Left kidney (tissue), 1 donor: ENCODE measurements at regions not wholly inside any gene's neighbourhood (a gene's known extent, or its start where the extent isn't known, plus 50 kb on each side); places are given as distances from the start of the nearest gene placed in this dataset.
A peak's percentile ranks its signal among the peaks of the same experiment; 100 is the strongest.
"Not testable (repeated sequence)": the region's sequence is repeated elsewhere in the genome, so short reads cannot be mapped to it uniquely, and the experiment has no call there.

Source experiments
- DNase-seq: peaks from one replicate; pipeline ENCODE4 v3.0.0-alpha.2; 2013

DNA sequence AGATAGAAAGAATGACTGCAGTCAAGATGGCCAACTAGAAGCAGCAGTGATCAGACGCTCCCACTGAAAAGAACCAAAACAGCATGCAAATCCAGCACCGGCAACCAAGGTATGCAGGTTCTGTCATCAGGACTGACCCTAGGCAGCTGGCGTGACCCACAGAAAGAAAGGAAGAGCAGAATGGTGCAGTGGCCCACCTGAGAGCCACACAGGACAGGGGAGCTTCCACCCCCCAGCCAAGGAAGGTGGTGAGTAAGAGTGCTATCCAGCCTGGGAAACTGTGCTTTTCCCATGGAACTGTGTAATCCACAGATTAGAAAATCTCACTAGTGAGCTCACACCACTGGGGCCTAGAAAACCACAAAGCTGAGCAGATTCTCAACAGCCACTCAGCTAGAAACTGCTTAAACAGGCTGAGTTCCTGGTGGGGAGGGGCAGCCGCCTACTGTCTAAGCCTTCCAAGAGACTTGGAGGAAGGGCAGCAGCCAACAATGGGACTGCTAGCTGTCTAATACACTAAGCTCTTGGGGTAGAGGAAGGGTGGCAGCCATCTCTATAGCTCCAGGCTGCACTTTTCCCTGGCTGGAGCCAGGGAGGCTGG lies 127.9 kb downstream of the EVA1A start:
- DNase-seq: no peak

DNA sequence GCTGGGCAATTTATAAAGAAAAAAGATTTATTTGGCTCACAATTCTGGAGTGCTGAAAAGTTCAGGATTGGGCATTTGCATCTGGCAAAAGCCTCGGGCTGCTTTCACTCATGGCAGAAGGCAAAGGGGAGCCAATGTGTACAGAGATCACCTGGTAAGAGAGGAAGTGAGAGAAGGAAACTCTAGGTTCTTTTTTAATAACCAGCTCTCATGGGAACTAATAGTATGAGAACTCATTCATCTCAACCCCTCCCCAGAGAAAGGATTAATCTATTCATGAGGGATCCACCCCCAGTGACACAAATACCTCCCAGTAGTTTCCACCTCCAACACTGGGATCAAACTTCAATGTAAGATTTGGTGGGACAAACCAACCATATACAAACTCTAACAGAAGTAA lies 129.0 kb downstream of the EVA1A start:
- no peak for DNase-seq

DNA sequence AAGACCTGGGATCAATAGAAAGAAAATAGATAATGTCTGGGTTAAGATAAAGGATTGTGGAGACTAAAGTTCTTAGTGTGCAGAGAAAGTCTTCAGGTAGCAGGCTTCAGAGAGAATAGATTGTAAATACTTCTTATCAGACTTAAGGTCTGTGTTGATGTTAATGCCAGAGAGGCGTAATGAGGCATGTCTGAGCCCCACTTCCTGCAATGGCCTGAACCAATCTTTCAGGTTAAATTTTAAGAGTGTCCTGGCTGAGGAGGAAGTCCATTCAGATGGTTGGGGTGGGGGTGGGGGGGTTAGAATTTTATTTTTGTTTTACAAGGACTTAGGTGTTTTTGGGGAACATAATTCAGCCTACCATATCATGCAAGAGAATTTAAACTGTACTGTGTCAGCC lies 129.5 kb downstream of the EVA1A start:
- no peak for DNase-seq

DNA sequence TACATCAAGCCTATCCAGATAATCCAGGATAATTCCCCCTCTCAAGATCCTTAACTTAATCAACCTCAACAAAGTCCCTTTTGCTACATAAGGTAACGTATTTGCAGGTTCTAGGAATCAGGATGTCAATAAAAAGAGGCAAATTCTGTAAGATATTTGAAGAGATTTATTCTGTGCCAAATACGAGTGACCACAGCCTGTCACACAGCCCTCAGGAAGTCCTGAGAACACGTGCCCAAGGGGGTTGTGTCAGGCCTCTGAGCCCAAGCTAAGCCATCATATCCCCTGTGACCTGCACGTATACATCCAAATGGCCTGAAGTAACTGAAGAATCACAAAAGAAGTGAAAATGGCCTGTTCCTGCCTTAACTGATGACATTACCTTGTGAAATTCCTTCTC lies 130.3 kb downstream of the EVA1A start:
- not testable (repeated sequence) for DNase-seq

DNA sequence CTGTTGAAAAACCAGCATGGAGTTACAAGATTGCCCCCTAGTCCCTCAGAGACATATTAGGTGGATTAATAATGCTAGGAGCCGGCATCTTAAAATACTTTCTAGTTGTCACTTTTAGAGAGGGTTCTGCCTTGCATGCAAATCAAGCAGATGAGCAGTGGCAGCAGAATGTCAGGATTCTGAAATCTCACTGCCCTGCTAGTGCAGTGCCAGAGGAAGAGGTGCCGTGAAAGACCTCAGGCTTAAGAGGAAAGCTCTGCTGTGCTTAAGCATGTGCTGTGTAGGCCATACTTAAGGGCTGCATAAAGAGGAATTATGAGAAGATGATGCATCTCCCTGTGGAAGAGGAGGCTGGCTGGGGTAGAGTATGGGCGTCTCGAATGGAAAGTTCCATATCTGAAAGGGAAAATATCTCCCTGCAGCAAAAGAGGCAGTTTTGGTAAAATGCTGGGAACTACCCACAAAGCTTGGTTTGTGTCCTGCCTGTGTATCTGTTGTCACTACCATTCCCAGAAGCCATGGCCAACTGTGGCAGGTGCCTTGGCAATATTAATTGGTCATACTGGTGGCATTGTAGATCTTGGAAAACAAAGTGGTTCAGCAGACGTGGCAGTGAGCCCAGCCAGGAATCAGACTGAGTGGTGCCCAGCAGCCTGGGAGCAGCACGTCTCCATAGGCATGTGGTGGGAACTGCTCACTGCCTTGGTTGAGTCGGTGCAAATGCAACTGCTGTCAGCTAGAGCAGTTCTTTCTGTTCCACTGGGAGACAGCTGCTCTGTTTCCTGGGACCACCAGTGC lies 131.9 kb downstream of the EVA1A start:
- no peak for DNase-seq

DNA sequence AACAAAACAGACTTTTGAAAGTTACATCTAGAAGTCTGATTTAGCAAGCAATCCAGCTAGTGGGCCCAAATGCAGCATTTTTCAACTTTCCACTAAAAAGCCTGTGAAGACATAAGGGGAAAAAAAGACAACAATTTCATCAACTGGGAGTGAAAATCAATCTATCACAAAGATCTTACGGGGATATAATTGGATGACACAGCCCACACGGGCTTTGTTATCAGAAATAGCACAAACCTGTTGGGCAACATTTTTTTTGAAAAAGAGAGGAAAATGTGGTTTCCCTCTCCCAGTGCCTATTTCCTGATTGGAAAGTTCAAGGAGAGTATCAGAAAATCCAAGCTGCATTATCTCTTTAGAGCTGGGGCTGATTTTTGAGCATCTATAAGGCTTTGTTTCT lies 132.7 kb downstream of the EVA1A start:
- DNase-seq: no peak

DNA sequence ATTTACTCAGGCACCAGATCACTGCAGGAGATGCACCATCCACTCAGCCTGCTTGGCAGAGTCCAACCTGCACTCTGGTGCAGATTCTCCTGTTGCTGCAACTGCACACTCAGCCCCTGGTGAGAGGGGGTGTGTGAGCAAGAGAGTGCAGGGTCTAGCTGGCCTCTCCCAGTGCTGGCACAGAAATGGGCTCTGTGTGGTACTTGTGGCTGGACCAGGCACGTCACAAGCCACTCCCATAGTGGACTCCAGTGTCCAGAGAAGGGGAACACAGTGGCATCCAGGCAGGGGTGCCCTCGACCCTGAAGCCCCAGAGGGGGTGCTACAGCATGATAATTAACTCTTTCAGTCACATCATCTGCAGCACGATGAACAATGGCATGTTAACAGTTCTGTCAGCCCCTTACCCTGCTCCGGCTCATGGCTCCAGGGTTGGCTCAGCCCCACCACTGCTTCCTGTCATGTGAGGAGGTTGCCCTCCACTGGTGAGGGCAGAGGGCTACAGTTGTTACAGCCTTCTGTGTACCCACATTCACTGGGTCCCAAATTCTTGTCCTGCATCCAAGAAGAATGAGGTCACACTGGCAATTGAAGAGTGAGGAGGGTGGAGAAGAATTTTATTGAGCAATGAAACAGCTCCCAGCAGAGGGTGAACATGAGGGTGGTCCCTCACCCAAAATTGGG lies 135.7 kb downstream of the EVA1A start:
- DNase-seq: no peak

DNA sequence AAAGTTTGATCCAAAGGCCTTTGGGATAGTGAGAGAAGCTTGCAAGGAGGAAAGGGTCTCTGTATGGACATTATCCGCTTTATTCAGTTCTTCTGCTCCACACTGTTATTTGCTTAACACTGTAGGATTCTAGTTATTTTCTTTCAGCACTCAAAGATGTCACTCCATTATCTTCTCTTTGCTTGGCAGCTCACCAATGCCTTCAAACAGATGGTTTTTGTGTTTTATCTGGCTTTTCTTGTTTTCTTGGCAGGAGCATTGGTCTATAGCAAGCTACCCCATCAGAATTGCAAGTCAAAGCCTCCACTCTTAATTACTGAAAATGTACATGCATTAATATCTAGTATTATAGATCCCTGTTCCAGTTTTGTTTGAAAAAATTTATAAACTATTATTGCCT lies 138.8 kb downstream of the EVA1A start:
- no peak for DNase-seq

DNA sequence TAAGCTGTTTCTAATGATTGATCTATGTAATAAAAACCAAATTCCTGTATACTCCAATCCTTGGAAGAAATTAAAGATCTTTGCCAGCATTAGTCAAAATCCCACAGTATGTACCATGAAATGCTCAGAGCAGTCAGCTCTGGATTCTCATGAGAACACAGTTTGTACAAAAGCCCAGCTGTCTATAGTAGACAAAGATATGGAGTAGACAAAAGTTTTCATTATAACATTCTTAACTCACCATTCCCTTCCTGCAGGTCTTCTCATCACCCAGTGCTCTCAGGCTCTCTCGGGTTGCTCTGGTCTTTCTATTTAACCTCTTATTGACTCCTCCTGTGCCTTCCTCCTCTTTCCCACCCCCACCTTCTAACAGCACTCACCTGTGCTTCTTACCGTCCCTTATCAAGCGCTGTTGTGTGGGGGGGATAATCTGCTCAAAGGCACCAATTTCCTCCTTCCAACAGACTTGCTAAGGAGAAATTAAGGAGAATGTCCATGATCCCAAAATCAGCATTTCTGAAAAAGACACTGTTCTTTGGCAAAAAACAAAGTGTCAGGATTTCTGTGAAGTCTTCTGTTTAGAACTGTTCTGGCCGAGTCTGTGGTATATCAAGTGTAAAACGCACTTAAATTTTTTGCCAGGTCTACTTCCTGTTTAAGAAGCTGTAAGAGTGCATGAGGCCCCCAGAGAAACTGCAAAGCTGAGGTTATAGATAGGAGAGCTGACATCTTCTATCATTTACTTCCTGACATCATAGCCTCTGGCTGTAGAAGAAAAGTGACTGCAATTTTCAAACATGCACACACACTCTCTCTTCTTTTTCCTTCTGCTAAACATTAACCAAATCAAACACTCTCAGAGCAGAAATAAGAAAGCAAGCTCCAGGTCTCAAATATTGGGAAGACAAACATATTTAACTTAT lies 144.1 kb downstream of the EVA1A start:
- no peak for DNase-seq

DNA sequence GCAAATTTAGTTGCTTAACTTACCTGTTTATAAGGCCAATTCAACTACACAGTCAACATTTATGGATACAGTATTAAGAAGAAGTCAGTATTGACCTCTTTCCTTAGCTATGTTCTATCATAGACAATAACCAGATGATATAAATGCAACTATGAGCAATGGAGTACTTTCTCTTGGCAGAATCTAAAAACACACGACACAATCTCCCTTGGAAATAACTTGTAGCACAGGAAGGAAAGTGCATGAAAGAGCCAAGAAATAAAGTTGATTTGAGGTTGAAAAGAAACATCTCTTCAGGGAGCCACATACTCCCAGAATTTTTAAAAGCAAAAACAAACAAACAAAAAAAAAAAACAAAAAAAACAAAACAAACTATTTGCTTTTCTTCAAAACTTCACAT lies 145.0 kb downstream of the EVA1A start:
- no peak for DNase-seq

DNA sequence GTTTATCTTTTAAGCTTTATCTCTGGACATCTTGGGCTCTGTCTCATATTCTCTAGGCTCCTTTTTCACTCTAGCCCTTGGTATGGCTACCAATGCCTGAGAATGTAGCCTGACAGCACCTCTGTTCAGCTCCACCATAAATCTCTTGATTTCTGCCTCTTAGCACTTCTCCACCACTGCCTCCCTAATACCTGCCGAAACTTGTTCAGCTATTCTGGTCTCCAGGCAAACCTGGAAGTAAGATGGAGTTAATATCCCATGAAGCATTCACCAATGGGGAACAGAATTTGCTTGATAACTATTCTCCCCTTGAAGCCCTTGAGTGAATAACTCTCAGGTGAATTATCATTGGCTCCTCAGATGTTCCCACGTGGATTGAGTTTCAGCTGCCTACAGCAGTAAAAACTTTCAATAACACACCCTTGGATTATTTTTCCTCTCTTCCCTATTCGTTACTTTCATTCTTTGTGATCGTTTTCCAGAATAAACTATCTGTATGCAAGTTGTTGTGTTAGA lies 145.6 kb downstream of the EVA1A start:
- DNase-seq: peak; percentile 27

DNA sequence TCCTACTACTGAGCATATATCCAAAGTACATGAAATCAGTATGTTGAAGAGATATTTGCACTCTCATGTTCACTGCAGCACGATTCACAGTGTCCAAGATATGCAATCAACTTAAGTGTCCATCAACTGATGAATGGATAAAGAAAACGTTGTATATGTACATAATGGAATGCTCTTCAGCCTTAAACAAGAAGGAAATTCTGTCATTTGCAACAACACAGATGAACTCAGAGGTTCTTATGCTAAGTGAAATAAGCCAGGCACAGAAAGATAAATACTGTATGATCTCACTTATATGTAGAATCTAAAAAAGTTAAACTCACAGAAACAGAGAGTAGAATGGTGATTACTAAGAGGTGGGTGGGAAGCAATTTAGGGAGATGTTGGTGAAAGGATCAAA lies 149.2 kb downstream of the EVA1A start:
- no peak for DNase-seq

DNA sequence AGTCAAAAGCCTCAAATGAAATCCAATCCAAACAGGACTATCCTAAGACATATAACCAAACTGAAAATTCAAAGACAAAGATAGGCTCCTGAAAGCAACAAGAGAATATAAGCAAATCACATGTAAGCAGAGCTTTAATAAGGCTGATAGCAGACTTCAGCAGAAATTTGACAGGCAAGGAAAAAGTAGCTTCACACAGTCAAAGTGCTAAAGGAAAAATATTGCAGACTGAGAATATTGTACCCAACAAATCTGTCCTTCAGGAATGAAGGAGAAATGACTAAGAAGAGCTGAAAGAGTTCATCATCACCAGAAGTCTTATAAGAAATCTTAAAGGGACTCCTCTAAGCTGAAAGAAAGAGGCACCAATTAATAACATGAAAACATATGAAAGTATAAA lies 150.0 kb downstream of the EVA1A start:
- DNase-seq: no peak

DNA sequence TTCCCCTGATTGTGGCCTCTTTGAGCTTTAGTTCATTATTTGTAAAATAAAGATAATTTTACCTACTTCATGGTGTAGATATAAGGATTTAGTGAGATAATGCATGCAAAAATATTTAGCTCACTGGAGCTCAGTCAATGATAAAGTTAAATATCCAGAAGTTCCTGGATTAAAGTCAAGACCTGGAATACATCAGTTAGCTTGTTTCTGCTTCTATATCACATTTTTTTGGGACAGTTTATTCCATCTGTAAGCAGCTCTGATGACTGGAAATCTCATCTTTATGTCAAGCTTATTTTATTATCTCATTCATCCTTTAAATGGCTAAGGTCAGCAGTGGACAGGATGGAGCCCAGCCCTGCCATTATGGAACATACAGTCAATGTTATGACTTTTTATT lies 152.0 kb downstream of the EVA1A start:
- DNase-seq: no peak

DNA sequence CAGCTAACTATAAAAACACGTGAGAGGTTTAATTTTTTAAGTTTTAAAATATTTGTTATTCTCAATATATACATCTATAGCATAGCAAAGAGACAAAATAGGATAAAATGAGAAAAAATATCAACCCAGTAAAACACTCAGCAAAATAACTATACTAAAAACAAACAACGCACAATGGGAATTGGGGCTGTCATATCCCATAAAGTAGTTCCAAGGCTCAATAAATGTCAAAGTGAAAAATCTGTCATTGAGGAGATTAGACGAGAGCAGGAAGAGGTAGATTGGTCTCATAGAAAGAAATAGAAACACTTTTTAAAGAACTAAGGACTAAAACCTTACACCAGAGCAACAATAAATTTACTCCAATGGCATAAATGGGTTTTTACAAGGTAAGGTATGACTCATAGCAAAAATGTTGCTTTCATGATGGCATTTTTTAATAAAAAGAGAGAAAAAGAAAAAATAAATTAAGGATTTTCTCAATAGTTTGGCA lies 153.7 kb downstream of the EVA1A start:
- DNase-seq: no peak

DNA sequence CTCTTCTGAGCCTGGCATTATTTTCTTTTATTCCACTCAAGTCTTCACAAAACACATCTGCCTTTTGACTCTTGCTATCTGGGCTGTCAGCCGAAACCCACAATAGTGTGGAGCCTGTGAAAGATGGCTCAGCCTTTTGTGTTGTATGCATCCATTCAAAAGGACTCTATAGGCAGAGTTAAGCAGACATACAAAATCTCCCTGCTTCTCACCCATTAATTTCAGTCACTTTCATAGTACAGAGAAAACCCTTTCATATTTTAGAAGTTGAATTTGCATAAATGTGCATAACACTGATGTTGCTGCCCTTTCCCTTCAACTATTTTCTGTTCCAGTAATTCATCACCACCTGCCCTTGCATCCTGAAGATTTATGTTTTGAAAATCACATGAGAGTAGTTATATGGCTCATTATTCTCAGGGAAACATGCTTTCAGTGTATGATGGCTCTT lies 154.6 kb downstream of the EVA1A start:
- no peak for DNase-seq

DNA sequence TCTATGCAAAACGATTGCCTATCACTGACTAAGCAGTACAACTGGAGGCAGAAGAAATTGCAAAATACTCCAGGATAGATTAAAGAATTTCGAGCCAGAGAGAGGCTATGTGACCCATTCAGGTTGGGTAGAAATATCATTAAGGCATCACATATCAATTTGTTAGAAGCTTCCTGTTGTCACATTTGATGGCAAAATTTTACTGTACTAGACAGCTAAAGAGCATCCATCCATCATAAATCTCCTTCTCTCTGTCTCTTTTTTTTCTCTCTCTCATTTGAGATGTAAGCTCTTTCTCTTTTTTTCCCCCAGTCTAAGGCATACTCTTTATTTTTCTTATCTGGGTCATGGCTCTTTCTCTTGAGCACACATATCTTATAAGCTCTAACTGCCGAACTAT lies 155.7 kb downstream of the EVA1A start:
- DNase-seq: no peak

DNA sequence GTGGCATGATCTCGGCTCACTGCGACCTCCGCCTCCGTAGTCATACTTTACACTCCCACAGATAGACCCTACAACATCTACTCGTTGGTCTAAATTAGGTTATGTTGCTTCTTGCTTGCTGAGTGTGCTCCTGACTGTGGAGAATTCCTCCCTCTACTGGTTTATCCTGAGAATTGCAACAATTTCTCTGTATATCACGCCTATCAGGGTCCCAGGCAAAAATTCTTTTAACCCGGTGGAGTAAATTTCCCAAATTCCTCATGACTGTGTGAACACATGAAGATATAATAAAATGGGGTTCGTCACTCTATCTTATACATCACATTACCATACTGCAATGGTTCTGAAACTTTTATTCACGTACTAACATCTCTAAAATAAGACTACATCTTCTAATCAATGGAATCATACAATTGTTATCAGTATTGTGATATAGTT lies 156.7 kb downstream of the EVA1A start:
- peak; percentile 51 for DNase-seq

DNA sequence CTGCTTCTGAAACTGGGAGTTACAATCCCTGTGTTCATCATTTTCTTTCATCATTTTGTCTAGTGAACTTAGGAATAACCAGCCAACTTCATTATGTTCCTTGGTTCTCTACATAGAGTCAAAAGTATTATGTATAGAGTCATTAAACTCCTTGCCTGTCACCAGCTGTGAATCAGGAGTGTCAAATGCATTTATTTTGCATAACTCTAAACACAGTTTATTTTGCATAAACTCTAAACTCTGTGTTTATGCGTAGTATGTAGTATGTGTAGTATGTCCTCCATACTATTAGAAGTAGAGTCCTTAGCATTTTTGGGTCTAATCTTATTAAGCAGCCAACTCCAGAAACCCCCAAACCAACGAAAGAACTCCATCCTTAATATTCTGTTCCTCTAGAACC lies 164.4 kb downstream of the EVA1A start:
- no peak for DNase-seq

DNA sequence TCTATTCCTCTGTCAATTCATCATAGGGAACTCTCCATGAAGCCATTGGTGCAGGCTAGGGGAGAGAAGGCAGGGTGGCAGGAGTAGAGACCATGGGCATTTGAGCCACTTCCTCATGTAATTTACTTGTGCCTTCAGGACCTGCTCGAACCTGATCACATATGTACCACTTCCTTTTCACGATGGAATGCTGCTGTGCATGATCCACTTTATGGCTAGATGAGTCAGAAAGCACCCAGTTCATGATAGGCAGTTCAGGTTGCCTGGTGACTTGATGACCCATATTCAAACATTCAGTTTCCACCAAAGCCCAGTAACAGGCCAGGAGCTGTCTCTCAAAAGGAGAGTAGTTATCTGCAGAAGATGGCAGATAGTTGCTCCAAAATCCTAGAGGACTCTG lies 166.0 kb downstream of the EVA1A start:
- not testable (repeated sequence) for DNase-seq

DNA sequence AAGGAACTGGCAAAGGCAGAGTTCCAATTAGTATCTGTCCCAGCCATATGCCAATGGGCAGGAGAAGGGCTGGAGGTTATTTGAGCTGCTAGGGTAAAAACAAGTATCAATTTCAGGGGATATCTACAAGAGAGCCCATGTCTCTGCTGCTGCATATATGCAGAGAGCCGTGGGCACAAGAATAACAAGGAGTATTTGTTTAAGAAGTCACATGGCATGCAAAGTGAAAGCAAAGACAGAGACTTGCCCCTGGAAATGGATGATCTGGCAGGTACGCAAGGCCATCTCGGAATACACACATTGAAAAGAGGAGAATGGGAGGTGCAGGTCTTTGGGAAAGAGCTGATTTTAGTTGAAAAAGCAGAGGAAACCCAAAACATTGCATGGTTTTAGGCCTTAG lies 170.6 kb downstream of the EVA1A start:
- peak; percentile 22 for DNase-seq

DNA sequence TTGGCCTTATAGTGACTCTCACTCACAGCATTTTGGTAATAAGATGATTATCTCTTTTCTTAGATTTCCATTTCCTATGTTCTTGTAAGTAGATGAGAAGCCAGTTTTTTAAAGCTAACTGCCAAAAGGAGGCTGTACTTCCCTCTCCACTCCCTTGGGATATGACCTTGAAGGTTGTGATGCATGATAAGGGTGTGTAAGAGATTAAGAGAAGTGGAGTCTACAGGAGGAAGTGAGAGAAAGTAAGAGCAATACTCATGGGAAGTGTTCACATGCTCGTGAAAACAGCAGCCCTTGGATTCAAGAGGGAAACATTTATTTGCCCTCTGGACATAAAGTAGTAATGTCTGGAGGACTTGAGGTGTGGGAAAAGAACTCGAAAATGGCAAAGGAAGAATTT lies 171.5 kb downstream of the EVA1A start:
- no peak for DNase-seq
